ENCODE measurements at regions not wholly inside any gene's neighbourhood (a gene's known extent, or its start where the extent isn't known, plus 50 kb on each side); places are given as distances from the start of the nearest gene placed in this dataset.

GRCh38 chr12:61713121-61713520 is 547.1 kb upstream of the USP15 start:
- no peak overlapping the region for H3K27ac ChIP-seq (ENCODE audit: low read depth in 2 of 2, low read length in 2 of 2)
- H3K4me3 ChIP-seq (ENCODE audit: low read length in 2 of 2) = no peak overlapping the region

GRCh38 chr12:61717986-61718385 is 542.2 kb upstream of the USP15 start:
- no peaks in the 10 kb centered on the region for H3K9me3 ChIP-seq (ENCODE audit: control insufficient read depth in 2 of 2, low read length in 2 of 2)
- H3K27ac ChIP-seq (ENCODE audit: low read depth in 2 of 2, low read length in 2 of 2) = no peak overlapping the region

More at GRCh38 chr12:61713121-61713520, 547.1 kb upstream of the USP15 start:
- Histone ChIP-seq H3K4me1 (ENCODE audit: control insufficient read depth in 2 of 2, insufficient read depth in 2 of 2, low read length in 2 of 2) (no peaks in the 10 kb centered on the region), H3K9me3 (ENCODE audit: control insufficient read depth in 2 of 2, low read length in 2 of 2) (no peaks in the 10 kb centered on the region), H3K36me3 (ENCODE audit: control insufficient read depth in 2 of 2, insufficient read depth in 2 of 2, low read length in 2 of 2) (no peaks in the 10 kb centered on the region), H3K9ac (ENCODE audit: low read depth in 1 of 2, low read length in 2 of 2) (no peak overlapping the region), H3K27me3 (ENCODE audit: control insufficient read depth in 2 of 2, insufficient read depth in 2 of 2, low read length in 2 of 2) (no peaks in the 10 kb centered on the region)

GRCh38 chr12:61739925-61740324 is 520.3 kb upstream of the USP15 start:
- Histone ChIP-seq H3K4me1 (ENCODE audit: control insufficient read depth in 2 of 2, insufficient read depth in 2 of 2, low read length in 2 of 2) (no peaks in the 10 kb centered on the region), H3K36me3 (ENCODE audit: control insufficient read depth in 2 of 2, insufficient read depth in 2 of 2, low read length in 2 of 2) (no peaks in the 10 kb centered on the region), H3K9ac (ENCODE audit: low read depth in 1 of 2, low read length in 2 of 2) (no peak overlapping the region), H3K9me3 (ENCODE audit: control insufficient read depth in 2 of 2, low read length in 2 of 2) (no peaks in the 10 kb centered on the region), H3K4me3 (ENCODE audit: low read length in 2 of 2) (no peak overlapping the region), H3K27ac (ENCODE audit: low read depth in 2 of 2, low read length in 2 of 2) (no peak overlapping the region), H3K27me3 (ENCODE audit: control insufficient read depth in 2 of 2, insufficient read depth in 2 of 2, low read length in 2 of 2) (no peaks in the 10 kb centered on the region)

More at GRCh38 chr12:61717986-61718385, 542.2 kb upstream of the USP15 start:
- no peaks in the 10 kb centered on the region for H3K4me1 ChIP-seq (ENCODE audit: control insufficient read depth in 2 of 2, insufficient read depth in 2 of 2, low read length in 2 of 2)
- no peak overlapping the region for H3K4me3 ChIP-seq (ENCODE audit: low read length in 2 of 2)
- no peak overlapping the region for H3K9ac ChIP-seq (ENCODE audit: low read depth in 1 of 2, low read length in 2 of 2)
- no peaks in the 10 kb centered on the region for H3K36me3 ChIP-seq (ENCODE audit: control insufficient read depth in 2 of 2, insufficient read depth in 2 of 2, low read length in 2 of 2)
- no peaks in the 10 kb centered on the region for H3K27me3 ChIP-seq (ENCODE audit: control insufficient read depth in 2 of 2, insufficient read depth in 2 of 2, low read length in 2 of 2)

GRCh38 chr12:61750604-61751003 is 509.6 kb upstream of the USP15 start:
- Histone ChIP-seq H3K9me3 (ENCODE audit: control insufficient read depth in 2 of 2, low read length in 2 of 2) (no peaks in the 10 kb centered on the region), H3K4me1 (ENCODE audit: control insufficient read depth in 2 of 2, insufficient read depth in 2 of 2, low read length in 2 of 2) (no peaks in the 10 kb centered on the region), H3K27me3 (ENCODE audit: control insufficient read depth in 2 of 2, insufficient read depth in 2 of 2, low read length in 2 of 2) (no peaks in the 10 kb centered on the region), H3K4me3 (ENCODE audit: low read length in 2 of 2) (no peak overlapping the region), H3K36me3 (ENCODE audit: control insufficient read depth in 2 of 2, insufficient read depth in 2 of 2, low read length in 2 of 2) (no peaks in the 10 kb centered on the region), H3K9ac (ENCODE audit: low read depth in 1 of 2, low read length in 2 of 2) (no peak overlapping the region), H3K27ac (ENCODE audit: low read depth in 2 of 2, low read length in 2 of 2) (no peak overlapping the region)

- no peaks in the 10 kb centered on the region for H3K4me1 ChIP-seq (ENCODE audit: control insufficient read depth in 2 of 2, insufficient read depth in 2 of 2, low read length in 2 of 2)
- H3K36me3 ChIP-seq (ENCODE audit: control insufficient read depth in 2 of 2, insufficient read depth in 2 of 2, low read length in 2 of 2) = no peaks in the 10 kb centered on the region
- no peak overlapping the region for H3K9ac ChIP-seq (ENCODE audit: low read depth in 1 of 2, low read length in 2 of 2)
- no peaks in the 10 kb centered on the region for H3K9me3 ChIP-seq (ENCODE audit: control insufficient read depth in 2 of 2, low read length in 2 of 2)
- no peak overlapping the region for H3K4me3 ChIP-seq (ENCODE audit: low read length in 2 of 2)
- no peak overlapping the region for H3K27ac ChIP-seq (ENCODE audit: low read depth in 2 of 2, low read length in 2 of 2)
- H3K27me3 ChIP-seq (ENCODE audit: control insufficient read depth in 2 of 2, insufficient read depth in 2 of 2, low read length in 2 of 2) = no peaks in the 10 kb centered on the region
These were observed 506.0 kb upstream of the USP15 start for GRCh38 chr12:61754214-61754613.

- H3K27me3 ChIP-seq (ENCODE audit: control insufficient read depth in 2 of 2, insufficient read depth in 2 of 2, low read length in 2 of 2) = no peaks in the 10 kb centered on the region
- H3K4me3 ChIP-seq (ENCODE audit: low read length in 2 of 2) = no peak overlapping the region
- no peak overlapping the region for H3K27ac ChIP-seq (ENCODE audit: low read depth in 2 of 2, low read length in 2 of 2)
- no peaks in the 10 kb centered on the region for H3K36me3 ChIP-seq (ENCODE audit: control insufficient read depth in 2 of 2, insufficient read depth in 2 of 2, low read length in 2 of 2)
- no peak overlapping the region for H3K9ac ChIP-seq (ENCODE audit: low read depth in 1 of 2, low read length in 2 of 2)
- no peaks in the 10 kb centered on the region for H3K9me3 ChIP-seq (ENCODE audit: control insufficient read depth in 2 of 2, low read length in 2 of 2)
- no peaks in the 10 kb centered on the region for H3K4me1 ChIP-seq (ENCODE audit: control insufficient read depth in 2 of 2, insufficient read depth in 2 of 2, low read length in 2 of 2)
These were observed 502.2 kb upstream of the USP15 start for GRCh38 chr12:61757831-61758505.

- Histone ChIP-seq H3K27me3 (ENCODE audit: control insufficient read depth in 2 of 2, insufficient read depth in 2 of 2, low read length in 2 of 2) (no peaks in the 10 kb centered on the region), H3K9me3 (ENCODE audit: control insufficient read depth in 2 of 2, low read length in 2 of 2) (no peaks in the 10 kb centered on the region), H3K4me3 (ENCODE audit: low read length in 2 of 2) (no peak overlapping the region), H3K36me3 (ENCODE audit: control insufficient read depth in 2 of 2, insufficient read depth in 2 of 2, low read length in 2 of 2) (no peaks in the 10 kb centered on the region), H3K4me1 (ENCODE audit: control insufficient read depth in 2 of 2, insufficient read depth in 2 of 2, low read length in 2 of 2) (no peaks in the 10 kb centered on the region), H3K27ac (ENCODE audit: low read depth in 2 of 2, low read length in 2 of 2) (no peak overlapping the region), H3K9ac (ENCODE audit: low read depth in 1 of 2, low read length in 2 of 2) (no peak overlapping the region)
These were observed 501.5 kb upstream of the USP15 start for GRCh38 chr12:61758661-61759060.

- no peaks in the 10 kb centered on the region for H3K27me3 ChIP-seq (ENCODE audit: control insufficient read depth in 2 of 2, insufficient read depth in 2 of 2, low read length in 2 of 2)
- peaks cover 0 to 3% of the 10 kb centered on the region in 2 donors for H3K9me3 ChIP-seq (ENCODE audit: control insufficient read depth in 2 of 2, low read length in 2 of 2)
- H3K27ac ChIP-seq (ENCODE audit: low read depth in 2 of 2, low read length in 2 of 2) = no peak overlapping the region
These were observed 494.3 kb upstream of the USP15 start for GRCh38 chr12:61765926-61766325.

GRCh38 chr12:61780435-61780834 is 479.8 kb upstream of the USP15 start:
- H3K27me3 ChIP-seq (ENCODE audit: control insufficient read depth in 2 of 2, insufficient read depth in 2 of 2, low read length in 2 of 2) = no peaks in the 10 kb centered on the region
- no peak overlapping the region for H3K9ac ChIP-seq (ENCODE audit: low read depth in 1 of 2, low read length in 2 of 2)
- no peaks in the 10 kb centered on the region for H3K4me1 ChIP-seq (ENCODE audit: control insufficient read depth in 2 of 2, insufficient read depth in 2 of 2, low read length in 2 of 2)
- no peak overlapping the region for H3K27ac ChIP-seq (ENCODE audit: low read depth in 2 of 2, low read length in 2 of 2)
- H3K36me3 ChIP-seq (ENCODE audit: control insufficient read depth in 2 of 2, insufficient read depth in 2 of 2, low read length in 2 of 2) = no peaks in the 10 kb centered on the region
- no peaks in the 10 kb centered on the region for H3K9me3 ChIP-seq (ENCODE audit: control insufficient read depth in 2 of 2, low read length in 2 of 2)
- H3K4me3 ChIP-seq (ENCODE audit: low read length in 2 of 2) = no peak overlapping the region

More at GRCh38 chr12:61765926-61766325, 494.3 kb upstream of the USP15 start:
- no peak overlapping the region for H3K9ac ChIP-seq (ENCODE audit: low read depth in 1 of 2, low read length in 2 of 2)
- no peak overlapping the region for H3K4me3 ChIP-seq (ENCODE audit: low read length in 2 of 2)
- H3K36me3 ChIP-seq (ENCODE audit: control insufficient read depth in 2 of 2, insufficient read depth in 2 of 2, low read length in 2 of 2) = no peaks in the 10 kb centered on the region
- H3K4me1 ChIP-seq (ENCODE audit: control insufficient read depth in 2 of 2, insufficient read depth in 2 of 2, low read length in 2 of 2) = no peaks in the 10 kb centered on the region

GRCh38 chr12:61781021-61781581 is 479.1 kb upstream of the USP15 start:
- Histone ChIP-seq H3K36me3 (ENCODE audit: control insufficient read depth in 2 of 2, insufficient read depth in 2 of 2, low read length in 2 of 2) (no peaks in the 10 kb centered on the region), H3K27ac (ENCODE audit: low read depth in 2 of 2, low read length in 2 of 2) (no peak overlapping the region), H3K4me1 (ENCODE audit: control insufficient read depth in 2 of 2, insufficient read depth in 2 of 2, low read length in 2 of 2) (no peaks in the 10 kb centered on the region), H3K9me3 (ENCODE audit: control insufficient read depth in 2 of 2, low read length in 2 of 2) (no peaks in the 10 kb centered on the region), H3K27me3 (ENCODE audit: control insufficient read depth in 2 of 2, insufficient read depth in 2 of 2, low read length in 2 of 2) (no peaks in the 10 kb centered on the region), H3K4me3 (ENCODE audit: low read length in 2 of 2) (no peak overlapping the region), H3K9ac (ENCODE audit: low read depth in 1 of 2, low read length in 2 of 2) (no peak overlapping the region)
